ENCODE measurements at regions not wholly inside any gene's neighbourhood (a gene's known extent, or its start where the extent isn't known, plus 50 kb on each side); places are given as distances from the start of the nearest gene placed in this dataset.

- intact Hi-C loops (cut with DNase I), result no loop called here
- DNase-seq, result no peak
These were observed 246.6 kb upstream of the PLET1 start for GRCh38 chr11:112507281-112507680.

- intact Hi-C loops (cut with DNase I), result no loop called here
These were observed 248.1 kb upstream of the PLET1 start for GRCh38 chr11:112508750-112509149.

GRCh38 chr11:112509300-112509699, 248.6 kb upstream of the PLET1 start:
- intact Hi-C loops (cut with DNase I), result no loop called here
- DNase-seq, result no peak

More at GRCh38 chr11:112508750-112509149, 248.1 kb upstream of the PLET1 start:
- no peak for DNase-seq

GRCh38 chr11:112511271-112511670, 250.6 kb upstream of the PLET1 start:
- intact Hi-C loops (cut with DNase I), result no loop called here
- DNase-seq, result no peak

GRCh38 chr11:112511911-112512310, 251.3 kb upstream of the PLET1 start:
- intact Hi-C loops (cut with DNase I), result no loop called here
- no peak for DNase-seq

- intact Hi-C loops (cut with DNase I), result no loop called here
- no peak for DNase-seq
These were observed 252.8 kb upstream of the PLET1 start for GRCh38 chr11:112513417-112513816.

- DNase-seq, result peak in 1 of 10 donors; percentile 37
- intact Hi-C loops (cut with DNase I), result no loop called here
These were observed 253.5 kb upstream of the PLET1 start for GRCh38 chr11:112514011-112514740.

GRCh38 chr11:112516261-112516660, 255.6 kb upstream of the PLET1 start:
- no peak for DNase-seq
- intact Hi-C loops (cut with DNase I), result no loop called here

- DNase-seq, result no peak
- intact Hi-C loops (cut with DNase I), result no loop called here
These were observed 256.1 kb upstream of the PLET1 start for GRCh38 chr11:112516755-112517154.

GRCh38 chr11:112518371-112518770, 257.7 kb upstream of the PLET1 start:
- no peak for DNase-seq
- intact Hi-C loops (cut with DNase I), result no loop called here

GRCh38 chr11:112519751-112520150, 259.1 kb upstream of the PLET1 start:
- intact Hi-C loops (cut with DNase I), result no loop called here
- no peak for DNase-seq

- DNase-seq, result no peak
- intact Hi-C loops (cut with DNase I), result no loop called here
These were observed 259.7 kb upstream of the PLET1 start for GRCh38 chr11:112520354-112520753.

- intact Hi-C loops (cut with DNase I), result no loop called here
- no peak for DNase-seq
These were observed 261.9 kb upstream of the PLET1 start for GRCh38 chr11:112522536-112522935.

GRCh38 chr11:112523031-112523430, 262.4 kb upstream of the PLET1 start:
- no peak for DNase-seq
- intact Hi-C loops (cut with DNase I), result no loop called here

GRCh38 chr11:112523477-112523876, 262.8 kb upstream of the PLET1 start:
- DNase-seq, result peak; percentile 57 to 96 (median 70)
- intact Hi-C loops (cut with DNase I), result no loop called here

GRCh38 chr11:112523951-112524350, 263.3 kb upstream of the PLET1 start:
- no peak for DNase-seq
- intact Hi-C loops (cut with DNase I), result no loop called here

- peak in 1 of 10 donors; percentile 78 for DNase-seq
These were observed 264.1 kb upstream of the PLET1 start for GRCh38 chr11:112524798-112525197.

GRCh38 chr11:112525270-112525669, 264.6 kb upstream of the PLET1 start:
- DNase-seq, result peak in 2 of 10 donors; percentile 18 to 80
- intact Hi-C loops (cut with DNase I), result no loop called here

More at GRCh38 chr11:112524798-112525197, 264.1 kb upstream of the PLET1 start:
- intact Hi-C loops (cut with DNase I), result no loop called here

- intact Hi-C loops (cut with DNase I), result no loop called here
- no peak for DNase-seq
These were observed 265.4 kb upstream of the PLET1 start for GRCh38 chr11:112525844-112526590.

GRCh38 chr11:112526699-112527416, 266.2 kb upstream of the PLET1 start:
- intact Hi-C loops (cut with DNase I), result no loop called here

GRCh38 chr11:112529071-112529470, 268.4 kb upstream of the PLET1 start:
- intact Hi-C loops (cut with DNase I), result no loop called here

More at GRCh38 chr11:112526699-112527416, 266.2 kb upstream of the PLET1 start:
- no peak for DNase-seq

More at GRCh38 chr11:112529071-112529470, 268.4 kb upstream of the PLET1 start:
- DNase-seq, result no peak
